SK-N-SH treated with all-trans-retinoic acid at 6 μM for 48 hours (cell line): ENCODE measurements at regions not wholly inside any gene's neighbourhood (a gene's known extent, or its start where the extent isn't known, plus 50 kb on each side); places are given as distances from the start of the nearest gene placed in this dataset.

Experiments used
- ATAC-seq: fragments of 200-7000 bp; cut with Tn5 transposase; 3 replicates; pipeline ENCODE4 v1.9.1; 2020; ENCODE audit warnings: mild to moderate bottlenecking, moderate library complexity
- ARNTL ChIP-seq: fragments of 450-650 bp; formaldehyde crosslinking; IDR thresholded peaks from 2 replicates; pipeline ENCODE4 v1.5.0; 2020; ENCODE audit warnings: low read depth, mild to moderate bottlenecking, moderate library complexity, borderline replicate concordance
- BACH2 ChIP-seq: fragments of 250-450 bp; sonication (Bioruptor Pico); IDR thresholded peaks from 2 replicates; pipeline ENCODE4 v1.9.0; 2021; ENCODE audit warnings: mild to moderate bottlenecking, borderline replicate concordance
- CREB5 ChIP-seq: fragments of 250-450 bp; sonication (Bioruptor Pico); IDR thresholded peaks from 2 replicates; pipeline ENCODE4 v1.5.1; 2020; ENCODE audit warnings: low read depth, mild to moderate bottlenecking, moderate library complexity
- CSDC2 ChIP-seq: fragments of 250-450 bp; sonication (Bioruptor Pico); IDR thresholded peaks from 2 replicates; pipeline ENCODE4 v1.5.0; 2020; ENCODE audit warnings: mild to moderate bottlenecking, moderate library complexity
- ESRRG ChIP-seq: fragments of 250-450 bp; sonication (Bioruptor Pico); IDR thresholded peaks from 2 replicates; pipeline ENCODE4 v1.6.1; 2021; ENCODE audit warnings: mild to moderate bottlenecking
- GLIS3 ChIP-seq: fragments of 250-450 bp; sonication (Bioruptor Pico); IDR thresholded peaks from 2 replicates; pipeline ENCODE4 v1.5.0; 2020; ENCODE audit warnings: mild to moderate bottlenecking, moderate library complexity
- ISL1 ChIP-seq: fragments of 250-450 bp; sonication (Bioruptor Pico); IDR thresholded peaks from 2 replicates; pipeline ENCODE4 v2.1.2; 2022; ENCODE audit warnings: mild to moderate bottlenecking, moderate library complexity
- OSR1 ChIP-seq: fragments of 250-450 bp; sonication (Bioruptor Pico); IDR thresholded peaks from 2 replicates; pipeline ENCODE4 v1.8.0; 2022; ENCODE audit warnings: moderate library complexity, mild to moderate bottlenecking, inconsistent platforms
- RARB ChIP-seq: fragments of 250-450 bp; sonication (Bioruptor Pico); IDR thresholded peaks from 2 replicates; pipeline ENCODE4 v1.8.0; 2021; ENCODE audit warnings: mild to moderate bottlenecking, moderate library complexity
- SNAI2 ChIP-seq: fragments of 250-450 bp; sonication (Bioruptor Pico); IDR thresholded peaks from 2 replicates; pipeline ENCODE4 v1.5.0; 2020; ENCODE audit warnings: mild to moderate bottlenecking, moderate library complexity
- TCF4 ChIP-seq: fragments of 250-450 bp; sonication (Bioruptor Pico); IDR thresholded peaks from 2 replicates; pipeline ENCODE4 v1.8.0; 2021; ENCODE audit warnings: mild to moderate bottlenecking, moderate library complexity, borderline replicate concordance
- TOX ChIP-seq: fragments of 250-450 bp; sonication (Bioruptor Pico); IDR thresholded peaks from 2 replicates; pipeline ENCODE4 v1.8.0; 2021; ENCODE audit warnings: mild to moderate bottlenecking, moderate library complexity, borderline replicate concordance
- ZFP3 ChIP-seq: fragments of 250-450 bp; sonication (Bioruptor Pico); IDR thresholded peaks from 2 replicates; pipeline ENCODE4 v1.5.0; 2020; ENCODE audit warnings: mild to moderate bottlenecking, moderate library complexity
- ZFP30 ChIP-seq: fragments of 450-650 bp; formaldehyde crosslinking; IDR thresholded peaks from 2 replicates; pipeline ENCODE4 v1.5.0; 2022; ENCODE audit warnings: mild to moderate bottlenecking, moderate library complexity
- ZNF70 ChIP-seq: fragments of 450-650 bp; formaldehyde crosslinking; IDR thresholded peaks from 2 replicates; pipeline ENCODE4 v1.5.0; 2020; ENCODE audit warnings: mild to moderate bottlenecking, moderate library complexity
- TF ChIP-seq, protein P1 (sequence below): fragments of 250-450 bp; sonication (Bioruptor Pico); IDR thresholded peaks from 2 replicates; pipeline ENCODE4 v1.8.0; 2021; ENCODE audit warnings: low read depth, mild to moderate bottlenecking, moderate library complexity, borderline replicate concordance
- TF ChIP-seq, protein P2 (sequence below): fragments of 250-450 bp; sonication (Bioruptor Pico); IDR thresholded peaks from 2 replicates; pipeline ENCODE4 v1.5.0; 2020; ENCODE audit warnings: mild to moderate bottlenecking, moderate library complexity
- TF ChIP-seq, protein P3 (sequence below): fragments of 250-450 bp; sonication (Bioruptor Pico); IDR thresholded peaks from 2 replicates; pipeline ENCODE4 v1.5.1; 2021; ENCODE audit warnings: mild to moderate bottlenecking, moderate library complexity
- TF ChIP-seq, protein P4 (sequence below): fragments of 250-450 bp; sonication (Bioruptor Pico); IDR thresholded peaks from 2 replicates; pipeline ENCODE4 v1.8.0; 2020; ENCODE audit warnings: mild to moderate bottlenecking, moderate library complexity, borderline replicate concordance

- TF ChIP-seq ARNTL (no peak), ZNF70 (no peak)
- TF ChIP-seq, protein P1, sequence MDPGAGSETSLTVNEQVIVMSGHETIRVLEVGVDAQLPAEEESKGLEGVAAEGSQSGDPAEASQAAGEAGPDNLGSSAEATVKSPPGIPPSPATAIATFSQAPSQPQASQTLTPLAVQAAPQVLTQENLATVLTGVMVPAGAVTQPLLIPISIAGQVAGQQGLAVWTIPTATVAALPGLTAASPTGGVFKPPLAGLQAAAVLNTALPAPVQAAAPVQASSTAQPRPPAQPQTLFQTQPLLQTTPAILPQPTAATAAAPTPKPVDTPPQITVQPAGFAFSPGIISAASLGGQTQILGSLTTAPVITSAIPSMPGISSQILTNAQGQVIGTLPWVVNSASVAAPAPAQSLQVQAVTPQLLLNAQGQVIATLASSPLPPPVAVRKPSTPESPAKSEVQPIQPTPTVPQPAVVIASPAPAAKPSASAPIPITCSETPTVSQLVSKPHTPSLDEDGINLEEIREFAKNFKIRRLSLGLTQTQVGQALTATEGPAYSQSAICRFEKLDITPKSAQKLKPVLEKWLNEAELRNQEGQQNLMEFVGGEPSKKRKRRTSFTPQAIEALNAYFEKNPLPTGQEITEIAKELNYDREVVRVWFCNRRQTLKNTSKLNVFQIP (CRISPR knock-in tag), result no peak
- TF ChIP-seq, protein P2, sequence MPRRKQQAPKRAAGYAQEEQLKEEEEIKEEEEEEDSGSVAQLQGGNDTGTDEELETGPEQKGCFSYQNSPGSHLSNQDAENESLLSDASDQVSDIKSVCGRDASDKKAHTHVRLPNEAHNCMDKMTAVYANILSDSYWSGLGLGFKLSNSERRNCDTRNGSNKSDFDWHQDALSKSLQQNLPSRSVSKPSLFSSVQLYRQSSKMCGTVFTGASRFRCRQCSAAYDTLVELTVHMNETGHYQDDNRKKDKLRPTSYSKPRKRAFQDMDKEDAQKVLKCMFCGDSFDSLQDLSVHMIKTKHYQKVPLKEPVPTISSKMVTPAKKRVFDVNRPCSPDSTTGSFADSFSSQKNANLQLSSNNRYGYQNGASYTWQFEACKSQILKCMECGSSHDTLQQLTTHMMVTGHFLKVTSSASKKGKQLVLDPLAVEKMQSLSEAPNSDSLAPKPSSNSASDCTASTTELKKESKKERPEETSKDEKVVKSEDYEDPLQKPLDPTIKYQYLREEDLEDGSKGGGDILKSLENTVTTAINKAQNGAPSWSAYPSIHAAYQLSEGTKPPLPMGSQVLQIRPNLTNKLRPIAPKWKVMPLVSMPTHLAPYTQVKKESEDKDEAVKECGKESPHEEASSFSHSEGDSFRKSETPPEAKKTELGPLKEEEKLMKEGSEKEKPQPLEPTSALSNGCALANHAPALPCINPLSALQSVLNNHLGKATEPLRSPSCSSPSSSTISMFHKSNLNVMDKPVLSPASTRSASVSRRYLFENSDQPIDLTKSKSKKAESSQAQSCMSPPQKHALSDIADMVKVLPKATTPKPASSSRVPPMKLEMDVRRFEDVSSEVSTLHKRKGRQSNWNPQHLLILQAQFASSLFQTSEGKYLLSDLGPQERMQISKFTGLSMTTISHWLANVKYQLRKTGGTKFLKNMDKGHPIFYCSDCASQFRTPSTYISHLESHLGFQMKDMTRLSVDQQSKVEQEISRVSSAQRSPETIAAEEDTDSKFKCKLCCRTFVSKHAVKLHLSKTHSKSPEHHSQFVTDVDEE (CRISPR knock-in tag), result no peak
- TF ChIP-seq, all 23 proteins: peak for 0
- ATAC-seq, result no peak
Measured at GRCh38 chr12:28082096-28082495, 108.2 kb upstream of the CCDC91 start.

- TF ChIP-seq BACH2 (CRISPR knock-in tag) (no peak), ISL1 (CRISPR knock-in tag) (no peak), TCF4 (no peak), ZNF70 (no peak), SNAI2 (CRISPR knock-in tag) (no peak), CREB5 (CRISPR knock-in tag) (no peak), CSDC2 (CRISPR knock-in tag) (no peak), RARB (CRISPR knock-in tag) (no peak), ESRRG (CRISPR knock-in tag) (no peak), TOX (CRISPR knock-in tag) (no peak), ZFP3 (CRISPR knock-in tag) (no peak), ARNTL (no peak)
- TF ChIP-seq, protein P1 (CRISPR knock-in tag), result no peak
- TF ChIP-seq, protein P3, sequence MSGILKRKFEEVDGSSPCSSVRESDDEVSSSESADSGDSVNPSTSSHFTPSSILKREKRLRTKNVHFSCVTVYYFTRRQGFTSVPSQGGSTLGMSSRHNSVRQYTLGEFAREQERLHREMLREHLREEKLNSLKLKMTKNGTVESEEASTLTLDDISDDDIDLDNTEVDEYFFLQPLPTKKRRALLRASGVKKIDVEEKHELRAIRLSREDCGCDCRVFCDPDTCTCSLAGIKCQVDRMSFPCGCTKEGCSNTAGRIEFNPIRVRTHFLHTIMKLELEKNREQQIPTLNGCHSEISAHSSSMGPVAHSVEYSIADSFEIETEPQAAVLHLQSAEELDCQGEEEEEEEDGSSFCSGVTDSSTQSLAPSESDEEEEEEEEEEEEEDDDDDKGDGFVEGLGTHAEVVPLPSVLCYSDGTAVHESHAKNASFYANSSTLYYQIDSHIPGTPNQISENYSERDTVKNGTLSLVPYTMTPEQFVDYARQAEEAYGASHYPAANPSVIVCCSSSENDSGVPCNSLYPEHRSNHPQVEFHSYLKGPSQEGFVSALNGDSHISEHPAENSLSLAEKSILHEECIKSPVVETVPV (CRISPR knock-in tag), result no peak
- TF ChIP-seq, protein P4, sequence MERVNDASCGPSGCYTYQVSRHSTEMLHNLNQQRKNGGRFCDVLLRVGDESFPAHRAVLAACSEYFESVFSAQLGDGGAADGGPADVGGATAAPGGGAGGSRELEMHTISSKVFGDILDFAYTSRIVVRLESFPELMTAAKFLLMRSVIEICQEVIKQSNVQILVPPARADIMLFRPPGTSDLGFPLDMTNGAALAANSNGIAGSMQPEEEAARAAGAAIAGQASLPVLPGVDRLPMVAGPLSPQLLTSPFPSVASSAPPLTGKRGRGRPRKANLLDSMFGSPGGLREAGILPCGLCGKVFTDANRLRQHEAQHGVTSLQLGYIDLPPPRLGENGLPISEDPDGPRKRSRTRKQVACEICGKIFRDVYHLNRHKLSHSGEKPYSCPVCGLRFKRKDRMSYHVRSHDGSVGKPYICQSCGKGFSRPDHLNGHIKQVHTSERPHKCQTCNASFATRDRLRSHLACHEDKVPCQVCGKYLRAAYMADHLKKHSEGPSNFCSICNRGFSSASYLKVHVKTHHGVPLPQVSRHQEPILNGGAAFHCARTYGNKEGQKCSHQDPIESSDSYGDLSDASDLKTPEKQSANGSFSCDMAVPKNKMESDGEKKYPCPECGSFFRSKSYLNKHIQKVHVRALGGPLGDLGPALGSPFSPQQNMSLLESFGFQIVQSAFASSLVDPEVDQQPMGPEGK (CRISPR knock-in tag), result no peak
- ATAC-seq, result no peak
Measured at GRCh38 chr12:28083840-28084678, 106.2 kb upstream of the CCDC91 start.

DNA sequence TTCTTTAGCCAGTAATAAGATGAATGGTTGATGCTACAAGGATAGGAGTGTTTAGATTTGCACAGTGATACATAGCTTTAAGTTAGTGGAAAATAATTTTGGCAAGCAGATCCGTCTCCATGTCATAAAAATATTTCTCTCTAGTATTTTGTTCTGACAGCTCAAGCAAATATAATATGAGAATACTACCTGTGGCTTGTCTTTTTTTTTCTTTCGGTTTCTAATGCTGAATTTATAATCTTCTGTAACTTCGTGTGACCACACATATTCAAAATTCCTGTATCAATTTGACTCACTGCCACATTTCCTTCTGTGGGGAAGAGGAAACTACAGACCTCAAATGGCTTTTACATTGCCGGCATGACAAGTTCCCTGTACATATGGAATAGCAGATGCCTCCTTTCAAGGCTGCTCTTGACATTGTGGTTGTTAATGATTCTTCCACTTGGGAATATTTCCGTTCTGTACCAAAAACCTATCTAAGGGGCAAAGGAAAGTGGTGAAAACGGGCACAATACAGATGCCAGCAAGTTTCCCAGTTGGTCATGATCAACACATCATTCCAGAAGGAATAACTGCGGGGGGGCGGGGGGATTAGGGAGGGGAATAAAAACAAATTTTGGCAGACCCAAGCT lies 103.6 kb upstream of the CCDC91 start:
- ATAC-seq, result no peak; the same call in 2 of the 3 replicates
- TF ChIP-seq OSR1 (CRISPR knock-in tag) (no peak), GLIS3 (no peak), ZFP30 (CRISPR knock-in tag) (no peak), SNAI2 (CRISPR knock-in tag) (no peak)
